ENCODE measurements at regions not wholly inside any gene's neighbourhood (a gene's known extent, or its start where the extent isn't known, plus 50 kb on each side); places are given as distances from the start of the nearest gene placed in this dataset.
"Not testable (repeated sequence)": the region's sequence is repeated elsewhere in the genome, so short reads cannot be mapped to it uniquely, and the experiment has no call there.

DNA sequence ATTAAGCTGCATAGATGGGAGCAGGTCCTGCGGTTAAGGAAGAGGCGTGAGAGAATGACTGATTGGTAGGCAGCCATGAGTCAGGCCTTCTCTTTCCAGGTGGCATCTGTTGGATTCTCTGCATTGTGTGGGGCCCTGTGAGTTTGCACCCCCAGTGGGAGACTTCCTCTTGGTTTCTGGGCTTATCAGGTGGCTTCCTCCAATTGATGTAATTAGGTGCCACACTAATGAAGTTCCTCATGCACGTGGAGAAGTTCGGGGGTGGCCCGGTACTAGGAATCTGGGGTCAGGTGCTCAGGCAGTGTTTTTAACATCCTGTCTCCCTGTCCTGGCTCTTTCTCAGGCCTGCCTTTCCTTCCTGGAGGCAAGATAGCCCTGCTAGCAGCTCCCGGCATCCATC, 765.1 kb upstream of the TMEM132C start:
- POLR2A ChIA-PET (ENCODE audit: unreplicated experiment): no interaction called here
- Histone ChIP-seq H2AFZ (ENCODE audit: low read length) (no peak overlapping the region), H3F3A (ENCODE audit: low read length, unreplicated experiment) (no peaks in the 10 kb centered on the region), H3K9me3 (ENCODE audit: low read length) (no peaks in the 10 kb centered on the region), H3K27me3 (ENCODE audit: low read length) (no peaks in the 10 kb centered on the region), H3K79me2 (ENCODE audit: low read length) (no peaks in the 10 kb centered on the region), H3K4me2 (ENCODE audit: low read length) (no peak overlapping the region), H3K36me3 (ENCODE audit: low read depth, low read length) (no peaks in the 10 kb centered on the region), H3K9me2 (replicated peaks; ENCODE audit: low read length) (no peaks in the 10 kb centered on the region), H3K27ac (ENCODE audit: low read length) (no peak overlapping the region), H4K20me1 (ENCODE audit: low read length) (no peaks in the 10 kb centered on the region), H3K4me1 (ENCODE audit: insufficient read depth, low read length) (peaks cover 26% of the 10 kb centered on the region), H3K9ac (ENCODE audit: low read length) (no peak overlapping the region), H3K4me3 (ENCODE audit: low read length) (no peak overlapping the region)
- no peak for ATAC-seq
- TF ChIP-seq EZH2phosphoT487 (IDR thresholded peaks at IDR 0.05; ENCODE audit: borderline replicate concordance, low read length) (no peak), EZH2 (IDR thresholded peaks at IDR 0.05; ENCODE audit: low read length, unreplicated experiment) (no peak)
- TF ChIP-seq, protein P1, sequence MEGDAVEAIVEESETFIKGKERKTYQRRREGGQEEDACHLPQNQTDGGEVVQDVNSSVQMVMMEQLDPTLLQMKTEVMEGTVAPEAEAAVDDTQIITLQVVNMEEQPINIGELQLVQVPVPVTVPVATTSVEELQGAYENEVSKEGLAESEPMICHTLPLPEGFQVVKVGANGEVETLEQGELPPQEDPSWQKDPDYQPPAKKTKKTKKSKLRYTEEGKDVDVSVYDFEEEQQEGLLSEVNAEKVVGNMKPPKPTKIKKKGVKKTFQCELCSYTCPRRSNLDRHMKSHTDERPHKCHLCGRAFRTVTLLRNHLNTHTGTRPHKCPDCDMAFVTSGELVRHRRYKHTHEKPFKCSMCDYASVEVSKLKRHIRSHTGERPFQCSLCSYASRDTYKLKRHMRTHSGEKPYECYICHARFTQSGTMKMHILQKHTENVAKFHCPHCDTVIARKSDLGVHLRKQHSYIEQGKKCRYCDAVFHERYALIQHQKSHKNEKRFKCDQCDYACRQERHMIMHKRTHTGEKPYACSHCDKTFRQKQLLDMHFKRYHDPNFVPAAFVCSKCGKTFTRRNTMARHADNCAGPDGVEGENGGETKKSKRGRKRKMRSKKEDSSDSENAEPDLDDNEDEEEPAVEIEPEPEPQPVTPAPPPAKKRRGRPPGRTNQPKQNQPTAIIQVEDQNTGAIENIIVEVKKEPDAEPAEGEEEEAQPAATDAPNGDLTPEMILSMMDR (conservative IDR thresholded peaks at IDR 0.05; ENCODE audit: low read depth, low read length): no peak
- BruUV-seq (replicated peaks): no TSS peak
- no peak for DNase-seq
- intact Hi-C loops (cut with micrococcal nuclease): no loop called here
- CTCF ChIA-PET: no interaction called here

DNA sequence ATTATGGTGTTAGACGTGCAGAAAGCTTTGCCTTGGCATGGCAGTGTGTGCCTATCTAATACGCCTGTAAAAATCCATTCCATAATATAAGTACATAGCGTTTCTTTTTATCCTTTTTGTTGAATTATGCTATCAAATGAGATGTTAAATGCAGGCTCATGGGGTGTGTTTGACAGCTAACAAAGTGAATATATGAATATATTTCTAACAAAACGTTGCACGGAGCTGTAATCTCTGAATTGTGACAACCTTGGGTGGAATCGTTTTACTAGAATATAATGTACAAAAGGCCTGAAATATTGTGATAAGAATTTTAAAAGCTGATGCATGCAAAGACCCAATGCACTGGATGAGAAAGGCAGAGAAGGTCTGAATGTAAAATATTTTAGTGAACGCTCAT, 763.7 kb upstream of the TMEM132C start:
- H3K4me1 ChIP-seq (ENCODE audit: insufficient read depth, low read length): peaks cover 26% of the 10 kb centered on the region
- no peaks in the 10 kb centered on the region for H4K20me1 ChIP-seq (ENCODE audit: low read length)
- no peaks in the 10 kb centered on the region for H3K79me2 ChIP-seq (ENCODE audit: low read length)
- no peak overlapping the region; the same call in 1 of the 2 replicates for H3K9ac ChIP-seq (ENCODE audit: low read length)
- BruUV-seq (replicated peaks): no TSS peak
- ATAC-seq (no peak), DNase-seq (no peak)
- no peaks in the 10 kb centered on the region for H3K36me3 ChIP-seq (ENCODE audit: low read depth, low read length)
- H3K4me2 ChIP-seq (ENCODE audit: low read length): no peak overlapping the region; the same call in 1 of the 2 replicates
- ChIA-PET CTCF (no interaction called here), POLR2A (ENCODE audit: unreplicated experiment) (interaction anchor here (0.6 kb wide), 1 partner anchor 406 kb away, joined by 4 read pairs; no protein-coding TSS in a partner anchor)
- H3F3A ChIP-seq (ENCODE audit: low read length, unreplicated experiment): no peaks in the 10 kb centered on the region
- peak overlapping the region; percentile 89 for H3K27ac ChIP-seq (ENCODE audit: low read length)
- H3K4me3 ChIP-seq (ENCODE audit: low read length): no peak overlapping the region
- peak overlapping the region; percentile 58; the same call in 1 of the 2 replicates for H2AFZ ChIP-seq (ENCODE audit: low read length)
- no peaks in the 10 kb centered on the region for H3K9me3 ChIP-seq (ENCODE audit: low read length)
- TF ChIP-seq, protein P1 (conservative IDR thresholded peaks at IDR 0.05; ENCODE audit: low read depth, low read length): no peak
- TF ChIP-seq EZH2phosphoT487 (IDR thresholded peaks at IDR 0.05; ENCODE audit: borderline replicate concordance, low read length) (no peak), EZH2 (IDR thresholded peaks at IDR 0.05; ENCODE audit: low read length, unreplicated experiment) (no peak)
- intact Hi-C loops (cut with micrococcal nuclease): no loop called here
- H3K27me3 ChIP-seq (ENCODE audit: low read length): no peaks in the 10 kb centered on the region
- no peaks in the 10 kb centered on the region for H3K9me2 ChIP-seq (replicated peaks; ENCODE audit: low read length)

DNA sequence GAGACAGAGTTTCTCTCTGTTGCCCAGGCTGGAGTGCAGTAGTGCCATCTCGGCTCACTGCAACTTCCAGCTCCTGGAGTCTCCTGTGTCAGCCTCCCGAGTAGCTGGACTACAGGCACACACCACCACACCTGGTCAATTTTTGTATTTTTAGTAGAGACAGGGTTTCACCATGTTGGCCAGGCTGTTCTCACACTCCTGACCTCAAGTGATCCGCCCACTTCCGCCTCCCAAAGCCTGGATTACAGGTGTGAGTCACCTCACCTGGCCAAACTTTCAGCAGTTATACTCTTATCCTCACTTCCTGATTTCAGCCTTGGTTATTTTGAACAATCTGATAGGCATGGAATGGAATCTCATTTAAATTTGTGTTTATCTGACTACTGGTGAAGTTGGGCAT, 763.0 kb upstream of the TMEM132C start:
- H3K27me3 ChIP-seq (ENCODE audit: low read length); H4K20me1 ChIP-seq (ENCODE audit: low read length); CTCF ChIA-PET; H3K79me2 ChIP-seq (ENCODE audit: low read length); H3F3A ChIP-seq (ENCODE audit: low read length, unreplicated experiment); H3K36me3 ChIP-seq (ENCODE audit: low read depth, low read length); BruUV-seq (replicated peaks); POLR2A ChIA-PET (ENCODE audit: unreplicated experiment); intact Hi-C loops (cut with micrococcal nuclease); H3K9me2 ChIP-seq (replicated peaks; ENCODE audit: low read length); H3K9me3 ChIP-seq (ENCODE audit: low read length): not testable (repeated sequence)
- H3K9ac ChIP-seq (ENCODE audit: low read length): peak overlapping the region; percentile 59
- DNase-seq: peak; percentile 80
- peaks cover 29% of the 10 kb centered on the region for H3K4me1 ChIP-seq (ENCODE audit: insufficient read depth, low read length)
- ATAC-seq: peak; percentile 61
- H3K4me2 ChIP-seq (ENCODE audit: low read length): peak overlapping the region; percentile 57
- peak overlapping the region; percentile 58 for H2AFZ ChIP-seq (ENCODE audit: low read length)
- peak overlapping the region; percentile 89 for H3K27ac ChIP-seq (ENCODE audit: low read length)
- peak overlapping the region; percentile 15 for H3K4me3 ChIP-seq (ENCODE audit: low read length)

Data from PC-3 (cell line).